ENCODE measurements at regions not wholly inside any gene's neighbourhood (a gene's known extent, or its start where the extent isn't known, plus 50 kb on each side); places are given as distances from the start of the nearest gene placed in this dataset.

- Mint-ChIP-seq H3K4me1 (ENCODE audit: low read depth, unreplicated experiment) (peaks cover 33% of the 10 kb centered on the region), H3K4me3 (ENCODE audit: unreplicated experiment) (no peak overlapping the region), H3K27me3 (ENCODE audit: unreplicated experiment) (peaks cover 6% of the 10 kb centered on the region), H3K27ac (ENCODE audit: unreplicated experiment) (peak overlapping the region; percentile 79), H3K36me3 (ENCODE audit: unreplicated experiment) (no peaks in the 10 kb centered on the region), H3K9me3 (ENCODE audit: unreplicated experiment) (peaks cover 2% of the 10 kb centered on the region)
- peak; percentile 38 for DNase-seq
- no peak for TF ChIP-seq CTCF (IDR thresholded peaks at IDR 0.05; ENCODE audit: partially characterized antibody, unreplicated experiment)
These were observed 288.7 kb downstream of the NUF2 start for GRCh38 chr1:163610486-163610885.

GRCh38 chr1:163614361-163614760 lies 292.6 kb downstream of the NUF2 start:
- peaks cover 30% of the 10 kb centered on the region for H3K4me1 Mint-ChIP-seq (ENCODE audit: low read depth, unreplicated experiment)
- no peak for TF ChIP-seq CTCF (IDR thresholded peaks at IDR 0.05; ENCODE audit: partially characterized antibody, unreplicated experiment)
- H3K36me3 Mint-ChIP-seq (ENCODE audit: unreplicated experiment): no peaks in the 10 kb centered on the region
- H3K4me3 Mint-ChIP-seq (ENCODE audit: unreplicated experiment): no peak overlapping the region
- H3K9me3 Mint-ChIP-seq (ENCODE audit: unreplicated experiment): peaks cover 2% of the 10 kb centered on the region
- H3K27ac Mint-ChIP-seq (ENCODE audit: unreplicated experiment): no peak overlapping the region
- H3K27me3 Mint-ChIP-seq (ENCODE audit: unreplicated experiment): peaks cover 6% of the 10 kb centered on the region
- DNase-seq: no peak

- H3K27ac Mint-ChIP-seq (ENCODE audit: unreplicated experiment): no peak overlapping the region
- TF ChIP-seq CTCF (IDR thresholded peaks at IDR 0.05; ENCODE audit: partially characterized antibody, unreplicated experiment): no peak
- no peak overlapping the region for H3K4me3 Mint-ChIP-seq (ENCODE audit: unreplicated experiment)
- no peaks in the 10 kb centered on the region for H3K27me3 Mint-ChIP-seq (ENCODE audit: unreplicated experiment)
- peaks cover 26% of the 10 kb centered on the region for H3K36me3 Mint-ChIP-seq (ENCODE audit: unreplicated experiment)
- DNase-seq: no peak
- H3K4me1 Mint-ChIP-seq (ENCODE audit: low read depth, unreplicated experiment): no peaks in the 10 kb centered on the region
- H3K9me3 Mint-ChIP-seq (ENCODE audit: unreplicated experiment): peaks cover 9% of the 10 kb centered on the region
These were observed 306.4 kb downstream of the NUF2 start for GRCh38 chr1:163628034-163628773.

- peaks cover 2% of the 10 kb centered on the region for H3K27me3 Mint-ChIP-seq (ENCODE audit: unreplicated experiment)
- peaks cover 14% of the 10 kb centered on the region for H3K9me3 Mint-ChIP-seq (ENCODE audit: unreplicated experiment)
These were observed 310.5 kb downstream of the NUF2 start for GRCh38 chr1:163632269-163632668.

More at GRCh38 chr1:163632269-163632668, 310.5 kb downstream of the NUF2 start:
- H3K27ac Mint-ChIP-seq (ENCODE audit: unreplicated experiment): no peak overlapping the region
- peaks cover 39% of the 10 kb centered on the region for H3K36me3 Mint-ChIP-seq (ENCODE audit: unreplicated experiment)
- no peak for TF ChIP-seq CTCF (IDR thresholded peaks at IDR 0.05; ENCODE audit: partially characterized antibody, unreplicated experiment)
- no peaks in the 10 kb centered on the region for H3K4me1 Mint-ChIP-seq (ENCODE audit: low read depth, unreplicated experiment)
- DNase-seq: no peak
- no peak overlapping the region for H3K4me3 Mint-ChIP-seq (ENCODE audit: unreplicated experiment)
